Ectodermal cell (in vitro differentiated cells): ENCODE measurements at regions not wholly inside any gene's neighbourhood (a gene's known extent, or its start where the extent isn't known, plus 50 kb on each side); places are given as distances from the start of the nearest gene placed in this dataset.

Experiments used
- H3K27ac ChIP-seq: 2 replicates; pipeline ENCODE4 v1.7.0; 2013; ENCODE audit warnings: mild to moderate bottlenecking, low read depth, low read length; ENCODE audit not compliant: insufficient read depth, poor library complexity, severe bottlenecking
- H3K27me3 ChIP-seq: 2 replicates; pipeline ENCODE4 v1.7.0; 2013; ENCODE audit warnings: mild to moderate bottlenecking, low read length; ENCODE audit not compliant: insufficient read depth, control insufficient read depth, poor library complexity, severe bottlenecking
- H3K36me3 ChIP-seq: one replicate; pipeline ENCODE4 v1.7.0; 2013; ENCODE audit warnings: low read length; ENCODE audit not compliant: control insufficient read depth, insufficient read depth
- H3K4me1 ChIP-seq: one replicate; pipeline ENCODE4 v1.7.0; 2013; ENCODE audit warnings: low read length; ENCODE audit not compliant: control insufficient read depth, insufficient read depth
- H3K4me3 ChIP-seq: 2 replicates; pipeline ENCODE4 v1.7.0; 2013; ENCODE audit warnings: low read depth, low read length, control low read depth; ENCODE audit not compliant: insufficient read depth
- H3K9me3 ChIP-seq: 2 replicates; pipeline ENCODE4 v1.7.0; 2013; ENCODE audit warnings: mild to moderate bottlenecking, low read length, moderate library complexity; ENCODE audit not compliant: control insufficient read depth
- WGBS, 2 experiments: methylation state at CpG; one replicate each; pipeline ENCODE4 v1.1.7; 2013; ENCODE audit warnings: missing lambda C conversion rate in 2 of 2; 5-methylcytosine and 5-hydroxymethylcytosine counted together

- Histone ChIP-seq H3K4me3 (no peak overlapping the region), H3K4me1 (peaks cover 11% of the 10 kb centered on the region), H3K9me3 (no peaks in the 10 kb centered on the region), H3K27ac (no peak overlapping the region), H3K27me3 (no peaks in the 10 kb centered on the region), H3K36me3 (no peaks in the 10 kb centered on the region)
- WGBS, 2 experiments = 93 to 96% methylated on average over 4 of the region's 4 CpGs
Measured at GRCh38 chr15:70465812-70466211, 297.5 kb downstream of the UACA start.

- Histone ChIP-seq H3K27me3 (no peaks in the 10 kb centered on the region), H3K27ac (no peak overlapping the region)
- WGBS, 2 experiments = 0 to 3% methylated on average over 1 of the region's 1 CpG
Measured at GRCh38 chr15:70463453-70463834, 299.9 kb downstream of the UACA start.

GRCh38 chr15:70461992-70462391 is 301.4 kb downstream of the UACA start:
- no peak overlapping the region for H3K27ac ChIP-seq
- no peaks in the 10 kb centered on the region for H3K27me3 ChIP-seq

More at GRCh38 chr15:70463453-70463834, 299.9 kb downstream of the UACA start:
- H3K4me3 ChIP-seq = no peak overlapping the region
- no peaks in the 10 kb centered on the region for H3K9me3 ChIP-seq
- no peaks in the 10 kb centered on the region for H3K4me1 ChIP-seq
- H3K36me3 ChIP-seq = no peaks in the 10 kb centered on the region

GRCh38 chr15:70461017-70461416 is 302.3 kb downstream of the UACA start:
- Histone ChIP-seq H3K27me3 (no peaks in the 10 kb centered on the region), H3K36me3 (no peaks in the 10 kb centered on the region), H3K9me3 (no peaks in the 10 kb centered on the region), H3K27ac (no peak overlapping the region), H3K4me1 (no peaks in the 10 kb centered on the region), H3K4me3 (no peak overlapping the region)
- WGBS, 2 experiments = 89% methylated on average over 1 of the region's 1 CpG

More at GRCh38 chr15:70461992-70462391, 301.4 kb downstream of the UACA start:
- Histone ChIP-seq H3K4me1 (no peaks in the 10 kb centered on the region), H3K9me3 (no peaks in the 10 kb centered on the region), H3K4me3 (no peak overlapping the region), H3K36me3 (no peaks in the 10 kb centered on the region)
- 92 to 95% methylated on average over 1 of the region's 1 CpG for WGBS, 2 experiments

GRCh38 chr15:70459312-70459711 is 304.0 kb downstream of the UACA start:
- no peaks in the 10 kb centered on the region for H3K9me3 ChIP-seq
- H3K27me3 ChIP-seq = no peaks in the 10 kb centered on the region
- WGBS, 2 experiments = 91 to 97% methylated on average over 4 of the region's 4 CpGs
- no peaks in the 10 kb centered on the region for H3K4me1 ChIP-seq
- no peaks in the 10 kb centered on the region for H3K36me3 ChIP-seq
- H3K27ac ChIP-seq = no peak overlapping the region
- no peak overlapping the region for H3K4me3 ChIP-seq

- Histone ChIP-seq H3K27me3 (no peaks in the 10 kb centered on the region), H3K4me1 (peaks cover 15% of the 10 kb centered on the region), H3K9me3 (no peaks in the 10 kb centered on the region), H3K4me3 (no peak overlapping the region), H3K27ac (no peak overlapping the region), H3K36me3 (no peaks in the 10 kb centered on the region)
- WGBS, 2 experiments = 93 to 96% methylated on average over 5 of the region's 5 CpGs
Measured at GRCh38 chr15:70453766-70454165, 309.6 kb downstream of the UACA start.

GRCh38 chr15:70453238-70453637 is 310.1 kb downstream of the UACA start:
- 76 to 77% methylated on average over 6 of the region's 6 CpGs for WGBS, 2 experiments
- Histone ChIP-seq H3K4me1 (peaks cover 15% of the 10 kb centered on the region), H3K36me3 (no peaks in the 10 kb centered on the region), H3K9me3 (no peaks in the 10 kb centered on the region), H3K4me3 (no peak overlapping the region), H3K27me3 (no peaks in the 10 kb centered on the region), H3K27ac (no peak overlapping the region)

- 13 to 14% methylated on average over 25 of the region's 26 CpGs for WGBS, 2 experiments
- no peaks in the 10 kb centered on the region for H3K27me3 ChIP-seq
- H3K4me3 ChIP-seq = no peak overlapping the region
- no peaks in the 10 kb centered on the region for H3K36me3 ChIP-seq
- no peak overlapping the region for H3K27ac ChIP-seq
- no peaks in the 10 kb centered on the region for H3K9me3 ChIP-seq
- H3K4me1 ChIP-seq = peaks cover 25% of the 10 kb centered on the region
Measured at GRCh38 chr15:70451821-70452653, 311.3 kb downstream of the UACA start.

GRCh38 chr15:70450142-70450443 is 313.3 kb downstream of the UACA start:
- H3K9me3 ChIP-seq = no peaks in the 10 kb centered on the region
- H3K4me3 ChIP-seq = no peak overlapping the region
- no peak overlapping the region for H3K27ac ChIP-seq
- peaks cover 25% of the 10 kb centered on the region for H3K4me1 ChIP-seq
- H3K27me3 ChIP-seq = no peaks in the 10 kb centered on the region
- 90 to 93% methylated on average over 3 of the region's 3 CpGs for WGBS, 2 experiments
- H3K36me3 ChIP-seq = no peaks in the 10 kb centered on the region

- Histone ChIP-seq H3K4me1 (peaks cover 25% of the 10 kb centered on the region), H3K4me3 (no peak overlapping the region), H3K36me3 (no peaks in the 10 kb centered on the region), H3K27ac (no peak overlapping the region), H3K9me3 (no peaks in the 10 kb centered on the region), H3K27me3 (no peaks in the 10 kb centered on the region)
- 95% methylated on average over 1 of the region's 1 CpG for WGBS, 2 experiments
Measured at GRCh38 chr15:70449311-70450141, 313.8 kb downstream of the UACA start.
